IMR-90 (cell line): ENCODE measurements at regions not wholly inside any gene's neighbourhood (a gene's known extent, or its start where the extent isn't known, plus 50 kb on each side); places are given as distances from the start of the nearest gene placed in this dataset.

Experiments used
- ATAC-seq: fragments of 200-7000 bp; cut with Tn5 transposase; 2 replicates; pipeline ENCODE4 v1.9.1; 2020; ENCODE audit warnings: low read depth, mild to moderate bottlenecking, moderate library complexity
- BruUV-seq: library from RNA; stranded (reverse); fragments of 400-500 nt; replicated peaks from 2 replicates; lab custom pipeline; 2021; lab: Mats Ljungman, UMichigan
- CTCF ChIA-PET: fragments of 300-600 bp; formaldehyde crosslinking; extraction: SDS; loops from one replicate; lab custom pipeline; 2021; ENCODE audit warnings: antibody characterized with exemption; lab: Yijun Ruan, JAX
- POLR2A ChIA-PET: fragments of 300-600 bp; sonication (Branson Sonifier 250); formaldehyde crosslinking; loops from one replicate; lab custom pipeline; 2022; ENCODE audit warnings: antibody characterized with exemption; ENCODE audit not compliant: unreplicated experiment; lab: Charles Lee
- DNase-seq: peaks from one replicate; pipeline ENCODE4 v3.0.0; 2013
- H2AFZ ChIP-seq: replicated peaks from 2 replicates; pipeline ENCODE3; 2013; ENCODE audit warnings: low read length, mild to moderate bottlenecking; ENCODE audit not compliant: poor library complexity
- H2AK5ac ChIP-seq: 2 replicates; pipeline ENCODE4 v1.6.1; 2013; ENCODE audit warnings: low read depth, low read length, inconsistent platforms
- H2AK9ac ChIP-seq: replicated peaks from 2 replicates; pipeline ENCODE3; 2013; ENCODE audit warnings: mild to moderate bottlenecking, low read depth, low read length, moderate library complexity; ENCODE audit not compliant: poor library complexity
- H2BK120ac ChIP-seq: 2 replicates; pipeline ENCODE4 v1.6.1; 2013; ENCODE audit warnings: low read depth, low read length, inconsistent platforms
- H2BK15ac ChIP-seq: 3 replicates; pipeline ENCODE4 v1.6.1; 2013; ENCODE audit warnings: low read depth, low read length, inconsistent platforms
- H2BK20ac ChIP-seq: 2 replicates; pipeline ENCODE4 v1.6.1; 2013; ENCODE audit warnings: low read depth, mild to moderate bottlenecking, inconsistent platforms, low read length, moderate library complexity
- H2BK5ac ChIP-seq: 2 replicates; pipeline ENCODE4 v1.6.1; 2013; ENCODE audit warnings: mild to moderate bottlenecking, low read depth, low read length, inconsistent platforms; ENCODE audit not compliant: poor library complexity, severe bottlenecking
- H3K14ac ChIP-seq: replicated peaks from 2 replicates; pipeline ENCODE4 v1.6.1; 2013; ENCODE audit warnings: low read depth, low read length, inconsistent platforms
- H3K18ac ChIP-seq: 2 replicates; pipeline ENCODE4 v1.6.1; 2013; ENCODE audit warnings: low read depth, low read length, control low read depth
- H3K23ac ChIP-seq: 2 replicates; pipeline ENCODE4 v1.6.1; 2013; ENCODE audit warnings: low read depth, low read length, inconsistent platforms
- H3K27ac ChIP-seq: 2 replicates; pipeline ENCODE4 v1.5.1; 2013; ENCODE audit warnings: mild to moderate bottlenecking, control low read depth, low read length; ENCODE audit not compliant: insufficient read depth
- H3K27me3 ChIP-seq: 2 replicates; pipeline ENCODE4 v1.6.1; 2013; ENCODE audit warnings: low read length; ENCODE audit not compliant: control insufficient read depth, insufficient read depth
- H3K36me3 ChIP-seq: 2 replicates; pipeline ENCODE4 v1.6.1; 2013; ENCODE audit warnings: low read length, mixed read lengths; ENCODE audit not compliant: control insufficient read depth, insufficient read depth
- H3K4ac ChIP-seq: 2 replicates; pipeline ENCODE4 v1.6.1; 2013; ENCODE audit warnings: low read depth, low read length, inconsistent platforms
- H3K4me1 ChIP-seq: 2 replicates; pipeline ENCODE4 v1.6.1; 2013; ENCODE audit warnings: low read length, mixed read lengths; ENCODE audit not compliant: control insufficient read depth, insufficient read depth
- H3K4me2 ChIP-seq: 2 replicates; pipeline ENCODE4 v1.6.1; 2013; ENCODE audit warnings: low read depth, mild to moderate bottlenecking, control low read depth, low read length, moderate library complexity
- H3K4me3 ChIP-seq: 2 replicates; pipeline ENCODE4 v1.5.1; 2013; ENCODE audit warnings: low read depth, mild to moderate bottlenecking, control low read depth, low read length, moderate library complexity; ENCODE audit not compliant: insufficient read depth
- H3K56ac ChIP-seq: 2 replicates; pipeline ENCODE4 v1.6.1; 2013; ENCODE audit warnings: low read length, inconsistent platforms; ENCODE audit not compliant: insufficient read depth; ENCODE audit errors: extremely low read depth
- H3K79me1 ChIP-seq, 2 experiments: 2 replicates each; pipeline ENCODE4 v1.6.1; 2013; ENCODE audit warnings: low read length in 2 of 2, inconsistent platforms in 1 of 2, low read depth in 1 of 2
- H3K9ac ChIP-seq: 2 replicates; pipeline ENCODE4 v1.6.1; 2013; ENCODE audit warnings: low read depth, low read length, control low read depth
- H3K9me1 ChIP-seq: 2 replicates; pipeline ENCODE4 v1.6.1; 2013; ENCODE audit warnings: low read length, inconsistent platforms; ENCODE audit not compliant: insufficient read depth
- H3K9me3 ChIP-seq: 2 replicates; pipeline ENCODE4 v1.6.1; 2013; ENCODE audit warnings: low read length; ENCODE audit not compliant: control insufficient read depth, insufficient read depth
- H4K20me1 ChIP-seq: 2 replicates; pipeline ENCODE4 v1.6.1; 2013; ENCODE audit warnings: low read length, inconsistent platforms; ENCODE audit not compliant: insufficient read depth
- H4K5ac ChIP-seq: 2 replicates; pipeline ENCODE4 v1.6.1; 2013; ENCODE audit warnings: mild to moderate bottlenecking, low read depth, low read length, control low read depth
- H4K8ac ChIP-seq, 2 experiments: 2 replicates each; pipeline ENCODE4 v1.6.1; 2013; ENCODE audit warnings: low read depth in 2 of 2, low read length in 2 of 2, control low read depth in 1 of 2, inconsistent platforms in 1 of 2
- H4K91ac ChIP-seq: 2 replicates; pipeline ENCODE4 v1.6.1; 2013; ENCODE audit warnings: low read depth, low read length, inconsistent platforms; ENCODE audit not compliant: insufficient read depth
- CEBPB ChIP-seq: IDR thresholded peaks from 2 replicates; pipeline ENCODE4 v1.6.1; 2012; ENCODE audit warnings: low read depth, low read length, improper control_type of control experiment
- CHD1 ChIP-seq: IDR thresholded peaks from 2 replicates; pipeline ENCODE4 v1.6.1; 2012; ENCODE audit warnings: low read depth, low read length, improper control_type of control experiment
- MAFK ChIP-seq: IDR thresholded peaks from 2 replicates; pipeline ENCODE4 v1.6.1; 2012; ENCODE audit warnings: low read depth, low read length, improper control_type of control experiment
- NFE2L2 ChIP-seq: fragments of 150-350 bp; IDR thresholded peaks from 2 replicates; pipeline ENCODE4 v1.6.1; 2016; ENCODE audit warnings: low read depth, mild to moderate bottlenecking, low read length
- RAD21 ChIP-seq: IDR thresholded peaks from 2 replicates; pipeline ENCODE4 v1.6.1; 2012; ENCODE audit warnings: low read length, improper control_type of control experiment
- RCOR1 ChIP-seq: IDR thresholded peaks from 2 replicates; pipeline ENCODE4 v1.6.1; 2012; ENCODE audit warnings: mild to moderate bottlenecking, low read length, improper control_type of control experiment; ENCODE audit not compliant: insufficient replicate concordance
- RFX5 ChIP-seq: IDR thresholded peaks from 2 replicates; pipeline ENCODE4 v1.8.0; 2012; ENCODE audit warnings: low read depth, mild to moderate bottlenecking, low read length, moderate library complexity
- SMC3 ChIP-seq: fragments of 150-350 bp; IDR thresholded peaks from 2 replicates; pipeline ENCODE4 v1.6.1; 2016; ENCODE audit warnings: low read depth, mild to moderate bottlenecking, antibody characterized with exemption, low read length, moderate library complexity
- USF2 ChIP-seq: fragments of 150-350 bp; IDR thresholded peaks from 2 replicates; pipeline ENCODE4 v1.6.1; 2017; ENCODE audit warnings: mild to moderate bottlenecking, antibody characterized with exemption, low read length, low read depth
- WGBS, 2 experiments: methylation state at CpG; one replicate each; pipeline versions ENCODE4 v1.1.5 to v1.1.7; 2013; ENCODE audit warnings: missing lambda C conversion rate in 2 of 2; ENCODE audit not compliant: insufficient read length in 1 of 2; ENCODE audit errors: extremely low coverage in 2 of 2; 5-methylcytosine and 5-hydroxymethylcytosine counted together
- dilution Hi-C: fragments of 300-500 bp; cut with HindIII; formaldehyde crosslinking; loops from one replicate; pipeline ENCODE4 v1.14.3; 2018; ENCODE audit warnings: low sequenced_read_pairs; ENCODE audit not compliant: unreplicated experiment
- in situ Hi-C: fragments of 300-500 bp; cut with MboI; formaldehyde crosslinking; loops from 3 replicates; pipeline ENCODE4 v1.14.3; 2019; ENCODE audit warnings: low sequenced_read_pairs, inconsistent platforms, mixed read lengths
- intact Hi-C: fragments of 100-400 bp; cut with micrococcal nuclease; formaldehyde crosslinking; loops from 2 replicates; pipeline ENCODE4 v1.10.0; 2022
- TF ChIP-seq, protein P1 (sequence below): fragments of 150-350 bp; IDR thresholded peaks from 2 replicates; pipeline ENCODE4 v1.6.1; 2016; ENCODE audit warnings: low read depth, mild to moderate bottlenecking, low read length, moderate library complexity, borderline replicate concordance

GRCh38 chr10:47081264-47081663 is 170.0 kb downstream of the PTPN20 start:
- Histone ChIP-seq H3K23ac (no peak overlapping the region), H3K18ac (no peak overlapping the region; the same call in 1 of the 2 replicates), H3K4me2 (no peak overlapping the region), H4K91ac (no peak overlapping the region), H3K9ac (no peak overlapping the region), H3K4me3 (no peak overlapping the region), H3K4ac (no peak overlapping the region), H3K79me1 (no peaks in the 10 kb centered on the region), H2AK9ac (no peak overlapping the region), H3K36me3 (no peaks in the 10 kb centered on the region), H3K14ac (no peak overlapping the region), H2AK5ac (no peak overlapping the region), H3K9me3 (peaks cover 3% of the 10 kb centered on the region; the same call in 1 of the 2 replicates), H4K8ac (no peak overlapping the region), H3K27me3 (peaks cover 3% of the 10 kb centered on the region; the same call in 1 of the 2 replicates), H2BK20ac (no peak overlapping the region), H2AFZ (no peak overlapping the region), H2BK5ac (no peak overlapping the region), H3K56ac (no peak overlapping the region), H3K27ac (no peak overlapping the region), H2BK120ac (no peak overlapping the region), H4K20me1 (no peaks in the 10 kb centered on the region), H3K4me1 (peaks cover 4% of the 10 kb centered on the region), H4K5ac (no peak overlapping the region), H2BK15ac (no peak overlapping the region), H3K9me1 (no peaks in the 10 kb centered on the region; the same call in 1 of the 2 replicates)
- ATAC-seq, result no peak
- POLR2A ChIA-PET, result no interaction called here
- TF ChIP-seq, protein P1, sequence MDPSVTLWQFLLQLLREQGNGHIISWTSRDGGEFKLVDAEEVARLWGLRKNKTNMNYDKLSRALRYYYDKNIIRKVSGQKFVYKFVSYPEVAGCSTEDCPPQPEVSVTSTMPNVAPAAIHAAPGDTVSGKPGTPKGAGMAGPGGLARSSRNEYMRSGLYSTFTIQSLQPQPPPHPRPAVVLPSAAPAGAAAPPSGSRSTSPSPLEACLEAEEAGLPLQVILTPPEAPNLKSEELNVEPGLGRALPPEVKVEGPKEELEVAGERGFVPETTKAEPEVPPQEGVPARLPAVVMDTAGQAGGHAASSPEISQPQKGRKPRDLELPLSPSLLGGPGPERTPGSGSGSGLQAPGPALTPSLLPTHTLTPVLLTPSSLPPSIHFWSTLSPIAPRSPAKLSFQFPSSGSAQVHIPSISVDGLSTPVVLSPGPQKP, result no peak
- TF ChIP-seq RCOR1 (no peak), RAD21 (no peak), CHD1 (no peak), CEBPB (no peak), RFX5 (no peak), SMC3 (no peak), MAFK (no peak), NFE2L2 (no peak), USF2 (no peak)
- BruUV-seq, result no TSS peak
- CTCF ChIA-PET, result no interaction called here
- no peak for DNase-seq
- intact Hi-C loops, result no loop called here
- dilution Hi-C loops, result no loop called here
- WGBS, 2 experiments, result 100% methylated on average over 2 of the region's 4 CpGs; no CpG with 5 or more reads in 1 of the 2 experiments
- in situ Hi-C loops, result no loop called here
